ENCODE measurements at regions not wholly inside any gene's neighbourhood (a gene's known extent, or its start where the extent isn't known, plus 50 kb on each side); places are given as distances from the start of the nearest gene placed in this dataset.

DNA sequence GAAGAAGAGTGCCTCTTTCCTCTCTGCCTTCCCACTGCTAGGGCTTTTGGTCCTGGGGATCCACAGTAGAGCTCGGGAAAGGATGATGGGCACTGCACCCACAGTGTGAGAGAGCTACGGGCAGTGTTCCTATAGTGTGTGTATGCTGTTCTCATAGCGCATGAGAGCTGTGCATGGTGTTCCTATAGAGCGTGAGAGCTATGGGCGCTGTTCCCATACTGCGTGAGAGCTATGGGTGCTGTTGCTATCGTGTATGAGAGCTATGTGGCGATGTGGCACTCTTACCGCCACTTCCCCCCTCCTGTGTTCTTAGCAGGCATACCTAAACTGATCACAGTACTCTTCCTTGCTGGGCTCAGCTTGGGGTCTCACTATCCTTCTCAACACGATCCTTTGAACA is 213.5 kb downstream of the EDEM1 start:
- Histone ChIP-seq H3F3A (ENCODE audit: insufficient read depth, low read depth) (no peaks in the 10 kb centered on the region), H3K4me3 (no peak overlapping the region), H4K20me1 (ENCODE audit: insufficient read depth) (no peaks in the 10 kb centered on the region), H3K27me3 (ENCODE audit: insufficient read depth, low read depth) (no peaks in the 10 kb centered on the region), H2AFZ (no peak overlapping the region), H3K36me3 (ENCODE audit: low read depth) (no peaks in the 10 kb centered on the region), H3K4me1 (replicated peaks; ENCODE audit: insufficient read depth) (no peaks in the 10 kb centered on the region), H3K9me3 (ENCODE audit: insufficient read depth, low read depth) (no peaks in the 10 kb centered on the region), H3K9me2 (ENCODE audit: insufficient read depth) (no peaks in the 10 kb centered on the region), H3K79me2 (ENCODE audit: low read depth) (no peaks in the 10 kb centered on the region), H3K27ac (no peak overlapping the region), H3K4me2 (no peak overlapping the region)
- POLR2A ChIA-PET (ENCODE audit: unreplicated experiment): no interaction called here
- CTCF ChIA-PET: no interaction called here
- no peak for TF ChIP-seq EZH2 (IDR thresholded peaks at IDR 0.05; ENCODE audit: low read depth)
- TF ChIP-seq, protein P1, sequence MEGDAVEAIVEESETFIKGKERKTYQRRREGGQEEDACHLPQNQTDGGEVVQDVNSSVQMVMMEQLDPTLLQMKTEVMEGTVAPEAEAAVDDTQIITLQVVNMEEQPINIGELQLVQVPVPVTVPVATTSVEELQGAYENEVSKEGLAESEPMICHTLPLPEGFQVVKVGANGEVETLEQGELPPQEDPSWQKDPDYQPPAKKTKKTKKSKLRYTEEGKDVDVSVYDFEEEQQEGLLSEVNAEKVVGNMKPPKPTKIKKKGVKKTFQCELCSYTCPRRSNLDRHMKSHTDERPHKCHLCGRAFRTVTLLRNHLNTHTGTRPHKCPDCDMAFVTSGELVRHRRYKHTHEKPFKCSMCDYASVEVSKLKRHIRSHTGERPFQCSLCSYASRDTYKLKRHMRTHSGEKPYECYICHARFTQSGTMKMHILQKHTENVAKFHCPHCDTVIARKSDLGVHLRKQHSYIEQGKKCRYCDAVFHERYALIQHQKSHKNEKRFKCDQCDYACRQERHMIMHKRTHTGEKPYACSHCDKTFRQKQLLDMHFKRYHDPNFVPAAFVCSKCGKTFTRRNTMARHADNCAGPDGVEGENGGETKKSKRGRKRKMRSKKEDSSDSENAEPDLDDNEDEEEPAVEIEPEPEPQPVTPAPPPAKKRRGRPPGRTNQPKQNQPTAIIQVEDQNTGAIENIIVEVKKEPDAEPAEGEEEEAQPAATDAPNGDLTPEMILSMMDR (conservative IDR thresholded peaks at IDR 0.05): no peak
- no TSS peak for BruUV-seq (replicated peaks)
- intact Hi-C loops (cut with micrococcal nuclease; ENCODE audit: unreplicated experiment): no loop called here
- DNase-seq: no peak

DNA sequence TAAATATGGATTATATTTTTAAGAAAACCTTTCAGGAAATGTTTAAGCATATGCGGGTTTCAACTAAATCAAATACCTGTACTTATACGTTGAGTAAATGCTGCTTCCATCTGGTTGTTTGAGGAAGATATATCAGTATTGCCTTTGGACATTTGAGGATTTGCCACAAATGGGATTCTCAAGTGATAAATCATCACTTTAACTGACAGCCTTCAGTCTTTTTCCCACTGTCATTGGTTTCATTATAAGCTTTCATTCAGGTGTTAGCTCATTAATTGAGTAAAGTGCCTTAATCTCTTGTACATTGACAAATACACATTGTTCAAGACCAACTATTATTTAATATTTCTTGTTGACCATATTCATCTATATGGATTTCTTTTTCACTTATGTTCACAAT is 217.2 kb downstream of the EDEM1 start:
- H3K79me2 ChIP-seq (ENCODE audit: low read depth): no peaks in the 10 kb centered on the region
- no peak for DNase-seq
- no peak overlapping the region for H3K4me2 ChIP-seq
- no peak overlapping the region for H2AFZ ChIP-seq
- H3K27ac ChIP-seq: no peak overlapping the region
- no peak for TF ChIP-seq EZH2 (IDR thresholded peaks at IDR 0.05; ENCODE audit: low read depth)
- TF ChIP-seq, protein P1 (conservative IDR thresholded peaks at IDR 0.05): no peak
- H3K27me3 ChIP-seq (ENCODE audit: insufficient read depth, low read depth): no peaks in the 10 kb centered on the region
- intact Hi-C loops (cut with micrococcal nuclease; ENCODE audit: unreplicated experiment): no loop called here
- no peaks in the 10 kb centered on the region for H3K4me1 ChIP-seq (replicated peaks; ENCODE audit: insufficient read depth)
- CTCF ChIA-PET: no interaction called here
- H3F3A ChIP-seq (ENCODE audit: insufficient read depth, low read depth): no peaks in the 10 kb centered on the region
- no peaks in the 10 kb centered on the region for H3K9me3 ChIP-seq (ENCODE audit: insufficient read depth, low read depth)
- BruUV-seq (replicated peaks): no TSS peak
- H3K9me2 ChIP-seq (ENCODE audit: insufficient read depth): no peaks in the 10 kb centered on the region
- no peak overlapping the region for H3K4me3 ChIP-seq
- H4K20me1 ChIP-seq (ENCODE audit: insufficient read depth): no peaks in the 10 kb centered on the region
- no peaks in the 10 kb centered on the region for H3K36me3 ChIP-seq (ENCODE audit: low read depth)
- POLR2A ChIA-PET (ENCODE audit: unreplicated experiment): no interaction called here

DNA sequence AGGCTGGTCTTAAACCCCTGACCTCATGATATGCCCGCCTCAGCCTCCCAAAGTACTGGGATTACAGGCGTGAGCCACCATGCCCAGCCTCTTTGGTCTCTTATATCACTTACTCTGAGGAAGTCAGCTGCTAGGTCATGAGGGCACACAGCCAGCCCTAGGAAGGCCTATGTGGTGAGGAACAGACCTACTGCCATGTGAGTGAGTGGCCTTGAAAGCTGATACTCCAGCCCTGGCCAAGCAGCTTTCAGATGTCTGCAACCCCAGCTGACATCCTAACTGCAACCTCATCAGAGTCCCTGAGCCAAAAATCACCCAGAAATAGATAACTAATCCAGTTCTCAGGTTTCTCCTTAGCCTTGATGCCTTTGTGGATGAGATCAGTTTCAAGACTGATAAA is 224.3 kb downstream of the EDEM1 start:
- intact Hi-C loops (cut with micrococcal nuclease; ENCODE audit: unreplicated experiment): no loop called here
- TF ChIP-seq, protein P1 (conservative IDR thresholded peaks at IDR 0.05): no peak
- BruUV-seq (replicated peaks): no TSS peak

More for the DNA sequence above, 224.3 kb downstream of the EDEM1 start:
- Histone ChIP-seq H3K4me1 (replicated peaks; ENCODE audit: insufficient read depth) (no peaks in the 10 kb centered on the region), H2AFZ (no peak overlapping the region), H3K27ac (no peak overlapping the region), H3K4me3 (no peak overlapping the region), H3K36me3 (ENCODE audit: low read depth) (no peaks in the 10 kb centered on the region), H3K9me3 (ENCODE audit: insufficient read depth, low read depth) (no peaks in the 10 kb centered on the region), H4K20me1 (ENCODE audit: insufficient read depth) (no peaks in the 10 kb centered on the region), H3K4me2 (no peak overlapping the region), H3F3A (ENCODE audit: insufficient read depth, low read depth) (no peaks in the 10 kb centered on the region), H3K27me3 (ENCODE audit: insufficient read depth, low read depth) (no peaks in the 10 kb centered on the region), H3K9me2 (ENCODE audit: insufficient read depth) (no peaks in the 10 kb centered on the region), H3K79me2 (ENCODE audit: low read depth) (no peaks in the 10 kb centered on the region)
- ChIA-PET POLR2A (ENCODE audit: unreplicated experiment) (no interaction called here), CTCF (no interaction called here)
- no peak for DNase-seq
